Naive thymus-derived CD4-positive, alpha-beta T cell (primary cell): ENCODE measurements at regions not wholly inside any gene's neighbourhood (a gene's known extent, or its start where the extent isn't known, plus 50 kb on each side); places are given as distances from the start of the nearest gene placed in this dataset.

Experiments
- ATAC-seq: fragments of 150-1000 bp; cut with Tn5 transposase; 2 replicates; pipeline ENCODE4 v1.10.0; 2021; ENCODE audit warnings: mild to moderate bottlenecking, moderate library complexity
- CTCF ChIA-PET: fragments of 350-600 bp; sonication (Branson Sonifier 250); formaldehyde crosslinking; loops from one replicate; lab custom pipeline; 2021; ENCODE audit warnings: antibody characterized with exemption; lab: Charles Lee
- POLR2A ChIA-PET: fragments of 350-600 bp; sonication (Branson Sonifier 250); formaldehyde crosslinking; loops from one replicate; lab custom pipeline; 2021; ENCODE audit warnings: antibody characterized with exemption, inconsistent platforms; lab: Charles Lee
- DNase-seq, 9 donors: peaks; one replicate each; pipeline versions ENCODE4 v3.0.0 to v3.0.0-alpha.2; 2020 to 2022; ENCODE audit warnings: mixed read lengths in 1 of 9
- H3K27ac ChIP-seq: one replicate; pipeline ENCODE4 v1.7.0; 2013; ENCODE audit warnings: mild to moderate bottlenecking, low read depth, low read length, moderate library complexity
- H3K27me3 ChIP-seq, 2 donors: one replicate each; pipeline ENCODE4 v1.7.0; 2013; ENCODE audit warnings: low read length in 2 of 2, mild to moderate bottlenecking in 2 of 2, moderate library complexity in 2 of 2; ENCODE audit not compliant: control insufficient read depth in 2 of 2, insufficient read depth in 2 of 2
- H3K36me3 ChIP-seq, 3 experiments: 1 replicate in 2 of 3; 2 replicates in 1 of 3; pipeline ENCODE4 v1.7.0; 2013; ENCODE audit warnings: low read length in 3 of 3, mild to moderate bottlenecking in 3 of 3, moderate library complexity in 1 of 3; ENCODE audit not compliant: insufficient read depth in 3 of 3, control insufficient read depth in 2 of 3
- H3K4me1 ChIP-seq, 2 donors: one replicate each; pipeline ENCODE4 v1.7.0; 2013; ENCODE audit warnings: low read length in 2 of 2, mild to moderate bottlenecking in 2 of 2, moderate library complexity in 1 of 2; ENCODE audit not compliant: control insufficient read depth in 2 of 2, insufficient read depth in 2 of 2
- H3K4me3 ChIP-seq: 2 replicates; pipeline ENCODE4 v1.7.0; 2013; ENCODE audit warnings: mild to moderate bottlenecking, low read length
- H3K9me3 ChIP-seq, 3 experiments: 1 replicate in 2 of 3; 2 replicates in 1 of 3; pipeline ENCODE4 v1.7.0; 2013; ENCODE audit warnings: low read length in 3 of 3; ENCODE audit not compliant: control insufficient read depth in 2 of 3
- H3K27ac Mint-ChIP-seq, 9 donors: one replicate each; pipeline ENCODE4 v1.8.0; 2020 to 2022; ENCODE audit warnings: mixed read lengths in 9 of 9, mild to moderate bottlenecking in 8 of 9, moderate library complexity in 5 of 9, inconsistent platforms in 2 of 9
- H3K27me3 Mint-ChIP-seq, 5 donors: one replicate each; pipeline ENCODE4 v1.8.0; 2021 to 2022; ENCODE audit warnings: mixed read lengths in 5 of 5, mild to moderate bottlenecking in 1 of 5
- H3K36me3 Mint-ChIP-seq, 5 donors: one replicate each; pipeline ENCODE4 v1.8.0; 2020 to 2022; ENCODE audit warnings: mixed read lengths in 5 of 5, mild to moderate bottlenecking in 3 of 5, inconsistent platforms in 1 of 5
- H3K4me1 Mint-ChIP-seq, 7 donors: one replicate each; pipeline ENCODE4 v1.8.0; 2020 to 2022; ENCODE audit warnings: mixed read lengths in 7 of 7, mild to moderate bottlenecking in 3 of 7, inconsistent platforms in 1 of 7
- H3K4me3 Mint-ChIP-seq, 10 donors: one replicate each; pipeline ENCODE4 v1.8.0; 2020 to 2022; ENCODE audit warnings: mild to moderate bottlenecking in 10 of 10, mixed read lengths in 10 of 10, moderate library complexity in 6 of 10, inconsistent platforms in 2 of 10
- H3K9me3 Mint-ChIP-seq, 11 donors: one replicate each; pipeline ENCODE4 v1.8.0; 2020 to 2022; ENCODE audit warnings: mixed read lengths in 11 of 11, mild to moderate bottlenecking in 4 of 11, inconsistent platforms in 1 of 11, moderate library complexity in 1 of 11
- intact Hi-C, 2 donors: fragments of 100-400 bp; cut with micrococcal nuclease; formaldehyde crosslinking; loops; one replicate each; pipeline ENCODE4 v1.15.1; 2023

DNA sequence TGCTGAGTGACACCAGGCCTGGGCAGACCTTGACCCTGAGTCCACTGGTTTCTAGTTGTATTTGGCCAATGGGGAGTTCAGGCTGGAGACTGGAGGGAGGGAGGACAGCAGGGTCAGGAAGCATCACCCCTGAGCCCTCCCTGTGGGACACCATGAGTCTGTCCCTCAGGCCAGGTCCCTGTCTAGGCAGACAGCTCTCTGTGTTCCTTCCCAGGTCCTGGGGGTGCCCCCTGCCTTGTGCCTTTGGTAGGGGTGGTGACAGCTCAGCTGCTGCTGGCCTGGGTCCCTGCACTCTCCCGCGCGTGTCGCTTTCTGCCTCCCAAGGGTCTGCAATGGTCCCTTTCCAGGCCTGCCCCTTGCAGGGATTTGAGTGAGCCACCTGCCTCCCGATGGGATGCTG, 125.5 kb downstream of the OLFM1 start:
- Mint-ChIP-seq H3K4me3 (no peak overlapping the region), H3K9me3 (peaks cover 0 to 18% (median 5%) of the 10 kb centered on the region in 11 donors), H3K4me1 (no peaks in the 10 kb centered on the region), H3K27ac (no peak overlapping the region), H3K36me3 (peaks cover 0 to 5% (median 0%) of the 10 kb centered on the region in 5 donors), H3K27me3 (peaks cover 0 to 25% (median 19%) of the 10 kb centered on the region in 5 donors)
- H3K27ac ChIP-seq = no peak overlapping the region
- ATAC-seq (no peak), DNase-seq (no peak)
- no peaks in the 10 kb centered on the region for H3K4me1 ChIP-seq
- ChIA-PET POLR2A (no interaction called here), CTCF (no interaction called here)
- H3K4me3 ChIP-seq = no peak overlapping the region
- peaks cover 0 to 25% (median 0%) of the 10 kb centered on the region in 3 experiments for H3K9me3 ChIP-seq
- no peaks in the 10 kb centered on the region for H3K27me3 ChIP-seq
- intact Hi-C loops = no loop called here
- no peaks in the 10 kb centered on the region for H3K36me3 ChIP-seq

DNA sequence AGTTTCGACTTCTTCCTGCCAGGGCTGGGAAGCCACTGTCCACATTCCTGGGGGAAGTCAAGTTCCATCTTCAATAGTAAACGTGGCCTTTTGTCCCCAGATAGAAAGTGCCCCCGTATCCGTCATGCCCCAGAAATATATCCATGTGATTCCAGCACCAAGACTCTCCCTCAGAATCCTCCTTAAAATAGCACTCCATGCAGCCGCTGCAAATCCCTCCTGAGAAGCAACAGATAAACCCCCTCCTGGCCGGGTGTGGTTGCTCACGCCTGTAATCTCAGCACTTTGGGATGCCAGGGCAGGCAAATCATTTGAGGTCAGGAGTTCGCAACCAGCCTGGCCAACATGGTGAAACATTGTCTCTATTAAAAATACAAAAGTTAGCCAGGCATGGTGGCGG, 126.1 kb downstream of the OLFM1 start:
- H3K4me3 Mint-ChIP-seq = no peak overlapping the region
- no peaks in the 10 kb centered on the region for H3K27me3 ChIP-seq
- POLR2A ChIA-PET = no interaction called here
- no peak overlapping the region for H3K4me3 ChIP-seq
- H3K9me3 Mint-ChIP-seq = peaks cover 0 to 18% (median 5%) of the 10 kb centered on the region in 11 donors
- peaks cover 0 to 5% (median 0%) of the 10 kb centered on the region in 5 donors for H3K36me3 Mint-ChIP-seq
- intact Hi-C loops = no loop called here
- H3K27me3 Mint-ChIP-seq = peaks cover 0 to 28% (median 19%) of the 10 kb centered on the region in 5 donors
- CTCF ChIA-PET = no interaction called here
- H3K27ac ChIP-seq = no peak overlapping the region
- no peaks in the 10 kb centered on the region for H3K4me1 ChIP-seq
- H3K4me1 Mint-ChIP-seq = no peaks in the 10 kb centered on the region
- H3K36me3 ChIP-seq = no peaks in the 10 kb centered on the region
- peaks cover 0 to 25% (median 0%) of the 10 kb centered on the region in 3 experiments for H3K9me3 ChIP-seq
- H3K27ac Mint-ChIP-seq = peak overlapping the region in 1 of 9 donors; percentile 70
- no peak for DNase-seq
- ATAC-seq = no peak

DNA sequence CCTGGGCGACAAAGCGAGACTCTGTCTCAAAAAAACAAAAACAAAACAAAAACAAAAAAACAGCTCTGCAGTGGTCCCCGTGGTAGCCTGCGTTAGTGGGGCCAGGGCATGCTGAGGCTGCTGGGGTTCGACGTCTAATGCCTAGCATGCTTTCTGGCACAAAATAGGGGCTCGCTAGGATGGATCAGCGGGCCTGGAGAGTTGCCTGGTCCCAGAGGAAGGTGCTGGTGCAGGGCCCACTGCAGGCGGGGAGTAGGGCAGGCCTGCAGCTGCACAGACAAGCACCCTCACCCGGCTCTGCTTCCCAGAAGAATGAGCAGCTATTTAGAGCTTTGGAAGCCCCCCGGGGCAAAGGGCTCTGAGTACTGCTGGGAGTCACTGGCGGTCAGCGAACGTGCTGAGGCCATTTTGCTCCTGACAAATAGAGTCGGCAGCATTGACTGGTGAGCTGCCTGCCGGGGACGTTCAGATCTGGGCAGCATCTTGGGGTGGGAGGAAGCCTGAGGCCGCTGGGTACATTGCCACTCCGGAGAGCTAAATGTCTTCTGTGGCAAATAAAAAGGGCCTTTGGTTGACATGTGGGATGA, 126.7 kb downstream of the OLFM1 start:
- Mint-ChIP-seq H3K27ac (no peak overlapping the region), H3K36me3 (peaks cover 0 to 5% (median 0%) of the 10 kb centered on the region in 5 donors), H3K4me1 (no peaks in the 10 kb centered on the region), H3K9me3 (peaks cover 0 to 18% (median 5%) of the 10 kb centered on the region in 11 donors), H3K4me3 (no peak overlapping the region), H3K27me3 (peaks cover 0 to 28% (median 23%) of the 10 kb centered on the region in 5 donors)
- intact Hi-C loops = no loop called here
- Histone ChIP-seq H3K27me3 (no peaks in the 10 kb centered on the region), H3K4me1 (no peaks in the 10 kb centered on the region), H3K36me3 (no peaks in the 10 kb centered on the region), H3K9me3 (peaks cover 0 to 25% (median 0%) of the 10 kb centered on the region in 3 experiments), H3K27ac (no peak overlapping the region), H3K4me3 (no peak overlapping the region)
- ATAC-seq (no peak), DNase-seq (no peak)
- POLR2A ChIA-PET = no interaction called here
- CTCF ChIA-PET = no interaction called here

DNA sequence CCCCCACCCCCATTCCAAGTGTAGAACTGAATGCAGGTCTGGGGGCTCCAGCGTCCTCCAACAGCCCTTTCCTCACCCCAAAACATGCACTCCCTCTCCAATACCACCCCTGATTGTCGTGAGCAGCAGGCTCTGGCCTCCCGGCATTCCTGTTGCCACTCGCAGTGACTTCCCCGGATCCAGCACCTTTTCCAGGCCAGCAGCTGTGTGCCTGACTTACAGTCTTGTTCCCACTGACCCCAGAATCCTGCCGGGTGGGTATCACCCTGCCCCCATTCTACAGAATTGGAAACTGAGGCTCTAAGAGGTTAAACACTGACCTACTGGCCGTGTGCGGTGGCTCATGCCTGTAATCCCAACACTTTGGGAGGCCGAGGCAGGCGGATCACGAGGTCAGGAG, 127.2 kb downstream of the OLFM1 start:
- intact Hi-C loops = no loop called here
- ATAC-seq (no peak), DNase-seq (no peak)
- Mint-ChIP-seq H3K36me3 (peaks cover 0 to 5% (median 0%) of the 10 kb centered on the region in 5 donors), H3K4me3 (no peak overlapping the region), H3K27ac (no peak overlapping the region), H3K27me3 (peaks cover 0 to 28% (median 23%) of the 10 kb centered on the region in 5 donors), H3K4me1 (no peaks in the 10 kb centered on the region), H3K9me3 (peaks cover 0 to 18% (median 5%) of the 10 kb centered on the region in 11 donors)
- ChIA-PET POLR2A (no interaction called here), CTCF (no interaction called here)
- peaks cover 0 to 25% (median 0%) of the 10 kb centered on the region in 3 experiments for H3K9me3 ChIP-seq
- H3K27ac ChIP-seq = no peak overlapping the region
- H3K27me3 ChIP-seq = no peaks in the 10 kb centered on the region
- no peak overlapping the region for H3K4me3 ChIP-seq
- no peaks in the 10 kb centered on the region for H3K36me3 ChIP-seq
- no peaks in the 10 kb centered on the region for H3K4me1 ChIP-seq

DNA sequence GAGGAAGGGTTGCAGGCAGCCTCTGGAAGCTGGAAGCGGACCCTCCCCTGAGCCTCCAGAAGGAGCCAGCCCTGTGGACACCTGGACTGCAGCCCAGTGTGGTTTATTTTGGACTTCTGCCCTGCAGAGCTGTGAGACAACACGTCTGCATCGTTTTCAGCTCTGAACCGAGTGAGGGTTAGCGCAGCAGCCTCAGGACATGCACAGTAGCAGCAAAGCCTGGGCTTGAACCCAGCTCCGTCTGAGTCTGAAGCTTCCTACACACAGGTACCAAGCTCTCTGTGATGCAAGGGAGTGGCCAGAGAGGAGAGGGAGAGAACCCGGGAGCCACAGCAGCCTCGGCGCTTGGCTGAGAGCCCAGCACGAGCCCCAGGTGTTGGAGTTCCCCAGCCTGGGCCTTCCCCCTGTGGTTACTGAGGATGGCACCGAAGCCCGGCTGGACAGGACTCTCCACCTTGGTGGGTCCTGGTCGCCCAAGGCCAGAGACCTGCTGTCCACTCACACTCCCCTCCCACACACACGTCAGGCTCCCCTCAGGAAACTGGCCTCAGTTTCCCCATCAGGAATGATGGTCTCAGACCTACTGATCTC, 128.2 kb downstream of the OLFM1 start:
- DNase-seq (no peak), ATAC-seq (no peak)
- H3K27ac Mint-ChIP-seq = no peak overlapping the region
- H3K4me3 Mint-ChIP-seq = no peak overlapping the region
- Histone ChIP-seq H3K9me3 (peaks cover 0 to 22% (median 0%) of the 10 kb centered on the region in 3 experiments), H3K4me3 (no peak overlapping the region), H3K4me1 (no peaks in the 10 kb centered on the region), H3K27ac (no peak overlapping the region), H3K36me3 (no peaks in the 10 kb centered on the region), H3K27me3 (no peaks in the 10 kb centered on the region)
- intact Hi-C loops = no loop called here
- H3K36me3 Mint-ChIP-seq = peaks cover 0 to 5% (median 0%) of the 10 kb centered on the region in 5 donors
- peaks cover 0 to 32% (median 23%) of the 10 kb centered on the region in 5 donors for H3K27me3 Mint-ChIP-seq
- peaks cover 0 to 12% (median 5%) of the 10 kb centered on the region in 11 donors for H3K9me3 Mint-ChIP-seq
- no peaks in the 10 kb centered on the region for H3K4me1 Mint-ChIP-seq
- CTCF ChIA-PET = no interaction called here
- POLR2A ChIA-PET = no interaction called here

DNA sequence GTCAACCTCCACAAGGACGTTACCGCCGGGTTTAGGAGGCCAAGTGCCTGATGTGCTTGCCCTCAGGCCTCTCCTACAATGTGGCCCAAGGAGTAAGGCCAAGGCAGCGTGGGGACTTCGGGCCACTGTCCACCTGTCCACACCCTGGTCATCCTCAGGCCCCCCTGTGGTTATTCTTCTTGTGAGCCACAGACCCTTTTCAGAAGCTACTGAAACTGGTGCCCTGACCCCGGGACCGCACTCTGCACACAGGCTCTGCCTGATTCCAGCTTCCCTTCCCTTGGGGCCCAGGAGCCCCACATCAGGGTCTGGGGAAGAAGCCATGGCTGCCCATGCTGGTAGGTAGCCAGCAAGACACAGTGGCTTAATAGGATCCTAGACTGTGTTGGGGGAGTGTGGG, 128.8 kb downstream of the OLFM1 start:
- Histone ChIP-seq H3K27me3 (no peaks in the 10 kb centered on the region), H3K4me1 (no peaks in the 10 kb centered on the region), H3K27ac (no peak overlapping the region), H3K4me3 (no peak overlapping the region), H3K36me3 (no peaks in the 10 kb centered on the region), H3K9me3 (peaks cover 0 to 18% (median 0%) of the 10 kb centered on the region in 3 experiments)
- peaks cover 0 to 32% (median 23%) of the 10 kb centered on the region in 5 donors for H3K27me3 Mint-ChIP-seq
- no peak overlapping the region for H3K27ac Mint-ChIP-seq
- CTCF ChIA-PET = no interaction called here
- ATAC-seq (no peak), DNase-seq (no peak)
- POLR2A ChIA-PET = no interaction called here
- peaks cover 0 to 9% (median 5%) of the 10 kb centered on the region in 11 donors for H3K9me3 Mint-ChIP-seq
- intact Hi-C loops = no loop called here
- H3K4me3 Mint-ChIP-seq = no peak overlapping the region
- H3K36me3 Mint-ChIP-seq = peaks cover 0 to 5% (median 0%) of the 10 kb centered on the region in 5 donors
- H3K4me1 Mint-ChIP-seq = no peaks in the 10 kb centered on the region
